ENCODE measurements at regions not wholly inside any gene's neighbourhood (a gene's known extent, or its start where the extent isn't known, plus 50 kb on each side); places are given as distances from the start of the nearest gene placed in this dataset.

DNA sequence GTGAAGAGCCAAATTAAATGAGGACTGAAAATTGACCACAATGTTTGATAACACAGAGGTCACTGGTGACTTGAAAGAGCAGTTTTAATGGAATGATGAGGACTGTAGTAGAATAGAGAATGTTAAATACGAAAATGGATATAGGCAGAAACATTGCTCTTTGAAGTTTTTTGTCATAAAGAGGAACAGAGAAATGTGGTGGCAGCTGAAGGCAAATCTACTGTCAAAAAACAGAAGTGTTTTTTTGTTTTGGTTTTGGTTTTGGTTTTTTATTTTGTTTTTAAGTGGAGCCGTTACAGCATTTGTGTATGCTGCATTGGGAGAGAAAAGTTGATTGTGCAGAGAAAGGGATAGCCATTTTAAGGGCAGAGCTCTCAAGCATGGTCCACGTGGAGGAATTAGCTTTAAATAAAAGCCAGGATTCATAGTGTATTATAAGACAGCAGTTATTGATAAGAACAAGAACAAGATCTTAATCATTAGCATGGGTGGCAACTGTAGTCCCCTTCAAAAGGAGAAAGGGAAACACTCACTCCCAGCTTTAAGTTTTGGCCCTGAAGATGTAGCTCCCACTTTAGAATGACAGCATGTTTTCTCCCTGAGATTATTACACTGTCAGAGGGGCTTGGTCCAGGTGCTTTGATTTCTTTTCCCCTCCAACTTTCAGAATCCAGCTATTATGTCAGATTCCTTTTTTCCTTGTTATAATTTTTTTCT is 156.7 kb upstream of the BET1 start:
- Histone ChIP-seq H3K4me1 (no peaks in the 10 kb centered on the region), H3K27ac (no peak overlapping the region), H3K4me3 (peak overlapping the region in 1 of 4 donors; percentile 11), H3K9me3 (no peaks in the 10 kb centered on the region), H3K27me3 (no peaks in the 10 kb centered on the region), H3K36me3 (no peaks in the 10 kb centered on the region)
- TF ChIP-seq POLR2A (IDR thresholded peaks at IDR 0.05) (no peak), EP300 (IDR thresholded peaks at IDR 0.05) (no peak)
- TF ChIP-seq, protein P1, sequence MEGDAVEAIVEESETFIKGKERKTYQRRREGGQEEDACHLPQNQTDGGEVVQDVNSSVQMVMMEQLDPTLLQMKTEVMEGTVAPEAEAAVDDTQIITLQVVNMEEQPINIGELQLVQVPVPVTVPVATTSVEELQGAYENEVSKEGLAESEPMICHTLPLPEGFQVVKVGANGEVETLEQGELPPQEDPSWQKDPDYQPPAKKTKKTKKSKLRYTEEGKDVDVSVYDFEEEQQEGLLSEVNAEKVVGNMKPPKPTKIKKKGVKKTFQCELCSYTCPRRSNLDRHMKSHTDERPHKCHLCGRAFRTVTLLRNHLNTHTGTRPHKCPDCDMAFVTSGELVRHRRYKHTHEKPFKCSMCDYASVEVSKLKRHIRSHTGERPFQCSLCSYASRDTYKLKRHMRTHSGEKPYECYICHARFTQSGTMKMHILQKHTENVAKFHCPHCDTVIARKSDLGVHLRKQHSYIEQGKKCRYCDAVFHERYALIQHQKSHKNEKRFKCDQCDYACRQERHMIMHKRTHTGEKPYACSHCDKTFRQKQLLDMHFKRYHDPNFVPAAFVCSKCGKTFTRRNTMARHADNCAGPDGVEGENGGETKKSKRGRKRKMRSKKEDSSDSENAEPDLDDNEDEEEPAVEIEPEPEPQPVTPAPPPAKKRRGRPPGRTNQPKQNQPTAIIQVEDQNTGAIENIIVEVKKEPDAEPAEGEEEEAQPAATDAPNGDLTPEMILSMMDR (IDR thresholded peaks at IDR 0.05): no peak
- no peak for DNase-seq (ENCODE audit: low spot score in 2 of 2)
- 61 to 65% methylated on average over 3 of the region's 3 CpGs for WGBS, 2 donors

DNA sequence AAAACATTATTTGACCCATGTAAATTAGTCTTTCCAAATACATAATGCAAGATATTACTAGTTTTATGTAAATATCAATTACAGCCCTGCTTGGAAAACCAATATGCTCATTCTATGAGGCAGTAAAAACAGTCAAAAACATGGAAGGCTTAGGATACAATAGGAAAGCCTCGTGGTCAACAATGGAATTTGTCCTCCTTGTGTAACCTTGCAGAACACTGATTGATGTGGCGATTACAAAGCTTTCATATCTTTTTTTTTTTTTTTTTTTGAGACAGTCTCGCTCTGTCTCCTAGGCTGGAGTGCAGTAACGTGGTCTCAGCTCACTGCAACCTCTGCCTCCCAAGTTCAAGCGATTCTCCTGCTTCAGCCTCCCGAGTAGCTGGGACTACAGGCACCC is 157.3 kb upstream of the BET1 start:
- H3K9me3 ChIP-seq: no peaks in the 10 kb centered on the region
- 94 to 95% methylated on average over 6 of the region's 6 CpGs for WGBS, 2 donors
- no peaks in the 10 kb centered on the region for H3K27me3 ChIP-seq
- H3K27ac ChIP-seq: no peak overlapping the region
- H3K36me3 ChIP-seq: no peaks in the 10 kb centered on the region
- H3K4me3 ChIP-seq: no peak overlapping the region
- no peaks in the 10 kb centered on the region for H3K4me1 ChIP-seq
- TF ChIP-seq EP300 (IDR thresholded peaks at IDR 0.05) (no peak), POLR2A (IDR thresholded peaks at IDR 0.05) (no peak)
- TF ChIP-seq, protein P1 (IDR thresholded peaks at IDR 0.05): no peak
- no peak for DNase-seq (ENCODE audit: low spot score in 2 of 2)

- H3K27me3 ChIP-seq: no peaks in the 10 kb centered on the region
- H3K4me1 ChIP-seq: no peaks in the 10 kb centered on the region
- no peaks in the 10 kb centered on the region for H3K9me3 ChIP-seq
- TF ChIP-seq POLR2A (IDR thresholded peaks at IDR 0.05): no peak
- TF ChIP-seq, protein P1 (IDR thresholded peaks at IDR 0.05): no peak
- TF ChIP-seq EP300 (IDR thresholded peaks at IDR 0.05): no peak
- no peak for DNase-seq (ENCODE audit: low spot score in 2 of 2)
- 89 to 97% methylated on average over 4 of the region's 4 CpGs for WGBS, 2 donors
- H3K4me3 ChIP-seq: no peak overlapping the region
- no peak overlapping the region for H3K27ac ChIP-seq
- no peaks in the 10 kb centered on the region for H3K36me3 ChIP-seq
These were observed 165.5 kb upstream of the BET1 start for GRCh38 chr7:94169682-94170081.

GRCh38 chr7:94170836-94171235 is 166.7 kb upstream of the BET1 start:
- Histone ChIP-seq H3K4me1 (no peaks in the 10 kb centered on the region), H3K4me3 (no peak overlapping the region), H3K27me3 (no peaks in the 10 kb centered on the region), H3K36me3 (no peaks in the 10 kb centered on the region), H3K9me3 (no peaks in the 10 kb centered on the region), H3K27ac (no peak overlapping the region)
- DNase-seq (ENCODE audit: low spot score in 2 of 2): no peak
- TF ChIP-seq, protein P1 (IDR thresholded peaks at IDR 0.05): no peak
- TF ChIP-seq EP300 (IDR thresholded peaks at IDR 0.05) (no peak), POLR2A (IDR thresholded peaks at IDR 0.05) (no peak)

GRCh38 chr7:94173436-94173835 is 169.3 kb upstream of the BET1 start:
- no peak overlapping the region for H3K4me3 ChIP-seq

More at GRCh38 chr7:94173436-94173835, 169.3 kb upstream of the BET1 start:
- Histone ChIP-seq H3K27ac (no peak overlapping the region), H3K9me3 (no peaks in the 10 kb centered on the region), H3K4me1 (no peaks in the 10 kb centered on the region), H3K36me3 (no peaks in the 10 kb centered on the region), H3K27me3 (no peaks in the 10 kb centered on the region)
- DNase-seq (ENCODE audit: low spot score in 2 of 2): no peak
- 33 to 54% methylated on average over 2 of the region's 2 CpGs for WGBS, 2 donors
- TF ChIP-seq, protein P1 (IDR thresholded peaks at IDR 0.05): no peak
- no peak for TF ChIP-seq POLR2A (IDR thresholded peaks at IDR 0.05)
- TF ChIP-seq EP300 (IDR thresholded peaks at IDR 0.05): no peak

Data from tibial nerve (tissue), 4 donors.